ENCODE measurements at regions not wholly inside any gene's neighbourhood (a gene's known extent, or its start where the extent isn't known, plus 50 kb on each side); places are given as distances from the start of the nearest gene placed in this dataset.

GRCh38 chr3:168844894-168845482 lies 749.3 kb upstream of the GOLIM4 start:
- ATAC-seq (no peak), DNase-seq (no peak)

GRCh38 chr3:168844472-168844871 lies 748.7 kb upstream of the GOLIM4 start:
- ATAC-seq (no peak), DNase-seq (no peak)

GRCh38 chr3:168843481-168843880 lies 747.8 kb upstream of the GOLIM4 start:
- ATAC-seq: no peak
- no peak for DNase-seq

- DNase-seq (no peak), ATAC-seq (no peak)
Measured at GRCh38 chr3:168839653-168840052, 743.9 kb upstream of the GOLIM4 start.

GRCh38 chr3:168834558-168834957 lies 738.8 kb upstream of the GOLIM4 start:
- DNase-seq: no peak
- no peak for ATAC-seq

- no peak for ATAC-seq
- no peak for DNase-seq
Measured at GRCh38 chr3:168828943-168829342, 733.2 kb upstream of the GOLIM4 start.

GRCh38 chr3:168828536-168828935 lies 732.8 kb upstream of the GOLIM4 start:
- DNase-seq: no peak

GRCh38 chr3:168828014-168828413 lies 732.3 kb upstream of the GOLIM4 start:
- no peak for ATAC-seq
- DNase-seq: no peak

More at GRCh38 chr3:168828536-168828935, 732.8 kb upstream of the GOLIM4 start:
- no peak for ATAC-seq

GRCh38 chr3:168824107-168824506 lies 728.4 kb upstream of the GOLIM4 start:
- ATAC-seq: no peak
- DNase-seq: no peak

GRCh38 chr3:168823466-168823865 lies 727.7 kb upstream of the GOLIM4 start:
- DNase-seq (no peak), ATAC-seq (no peak)

GRCh38 chr3:168820810-168821415 lies 725.2 kb upstream of the GOLIM4 start:
- DNase-seq: no peak
- no peak for ATAC-seq

- ATAC-seq (no peak), DNase-seq (no peak)
Measured at GRCh38 chr3:168817177-168817576, 721.5 kb upstream of the GOLIM4 start.

GRCh38 chr3:168815946-168816345 lies 720.2 kb upstream of the GOLIM4 start:
- DNase-seq: no peak

GRCh38 chr3:168813225-168813802 lies 717.6 kb upstream of the GOLIM4 start:
- ATAC-seq: no peak
- no peak for DNase-seq

More at GRCh38 chr3:168815946-168816345, 720.2 kb upstream of the GOLIM4 start:
- no peak for ATAC-seq

- ATAC-seq (no peak), DNase-seq (no peak)
Measured at GRCh38 chr3:168812234-168812633, 716.5 kb upstream of the GOLIM4 start.

GRCh38 chr3:168808596-168808995 lies 712.9 kb upstream of the GOLIM4 start:
- no peak for DNase-seq
- no peak for ATAC-seq

- no peak for DNase-seq
- no peak for ATAC-seq
Measured at GRCh38 chr3:168807448-168807847, 711.7 kb upstream of the GOLIM4 start.

GRCh38 chr3:168806871-168807270 lies 711.1 kb upstream of the GOLIM4 start:
- no peak for DNase-seq

GRCh38 chr3:168803536-168803935 lies 707.8 kb upstream of the GOLIM4 start:
- DNase-seq: no peak
- ATAC-seq: no peak

More at GRCh38 chr3:168806871-168807270, 711.1 kb upstream of the GOLIM4 start:
- no peak for ATAC-seq

GRCh38 chr3:168802766-168803165 lies 707.0 kb upstream of the GOLIM4 start:
- ATAC-seq (no peak), DNase-seq (no peak)

GRCh38 chr3:168801794-168802193 lies 706.1 kb upstream of the GOLIM4 start:
- DNase-seq (no peak), ATAC-seq (no peak)

GRCh38 chr3:168796339-168796738 lies 700.6 kb upstream of the GOLIM4 start:
- ATAC-seq (no peak), DNase-seq (no peak)

- ATAC-seq: no peak
- DNase-seq: no peak
Measured at GRCh38 chr3:168794427-168794826, 698.7 kb upstream of the GOLIM4 start.

GRCh38 chr3:168782193-168782592 lies 686.5 kb upstream of the GOLIM4 start:
- DNase-seq: no peak
- ATAC-seq: no peak

All from stimulated activated naive CD8-positive, alpha-beta T cell treated with anti-CD3 and anti-CD28 coated beads, Interleukin-15, Interleukin-2, amounts not matched to agents 100 U/mL and 50 U/mL, for 24 hours (primary cell).